ENCODE measurements at regions not wholly inside any gene's neighbourhood (a gene's known extent, or its start where the extent isn't known, plus 50 kb on each side); places are given as distances from the start of the nearest gene placed in this dataset.

GRCh38 chr3:94317017-94317416 lies 254.2 kb downstream of the NSUN3 start:
- TF ChIP-seq EZH2 (IDR thresholded peaks at IDR 0.05; ENCODE audit: low read length) (no peak), CTCF (optimal IDR thresholded peaks at IDR 0.05 in 1 of 3, IDR thresholded peaks at IDR 0.05 in 1 of 3, conservative IDR thresholded peaks at IDR 0.05 in 1 of 3; ENCODE audit: extremely low read depth in 1 of 3, insufficient read depth in 2 of 3, low read length in 3 of 3) (no peak)
- Histone ChIP-seq H3K79me2 (ENCODE audit: control insufficient read depth, insufficient read depth, low read length) (no peaks in the 10 kb centered on the region), H4K20me1 (ENCODE audit: control insufficient read depth, extremely low read depth, insufficient read depth, low read length) (no peaks in the 10 kb centered on the region), H3K27me3 (ENCODE audit: control insufficient read depth, extremely low read depth, insufficient read depth, low read length) (no peaks in the 10 kb centered on the region), H3K9me1 (ENCODE audit: control insufficient read depth, extremely low read depth, insufficient read depth, low read length) (no peaks in the 10 kb centered on the region), H3K9ac (ENCODE audit: control insufficient read depth, extremely low read depth, insufficient read depth, low read length) (no peak overlapping the region), H3K4me1 (ENCODE audit: control insufficient read depth, extremely low read depth, insufficient read depth, low read length) (no peaks in the 10 kb centered on the region), H3K9me3 (ENCODE audit: control insufficient read depth, low read depth, low read length) (no peaks in the 10 kb centered on the region), H2AFZ (ENCODE audit: control insufficient read depth, low read length) (no peak overlapping the region), H3K4me3 (ENCODE audit: control insufficient read depth in 2 of 3, extremely low read depth in 1 of 3, insufficient read depth in 2 of 3, low read depth in 1 of 3, low read length in 3 of 3) (no peak overlapping the region), H3K36me3 (ENCODE audit: control insufficient read depth in 2 of 2, extremely low read depth in 1 of 2, insufficient read depth in 2 of 2, low read length in 2 of 2) (no peaks in the 10 kb centered on the region), H3K4me2 (ENCODE audit: control insufficient read depth, extremely low read depth, insufficient read depth, low read depth, low read length) (no peak overlapping the region), H3K27ac (ENCODE audit: control insufficient read depth, insufficient read depth, low read length) (no peak overlapping the region)
- dilution Hi-C loops (cut with MboI; ENCODE audit: extremely low pct_ligation_motif_present, low sequenced_read_pairs) = no loop called here
- FAIRE-seq (no peak), DNase-seq (ENCODE audit: low read depth, low spot score) (no peak)

- no peak overlapping the region for H3K4me2 ChIP-seq (ENCODE audit: control insufficient read depth, extremely low read depth, insufficient read depth, low read depth, low read length)
- no peaks in the 10 kb centered on the region for H3K36me3 ChIP-seq (ENCODE audit: control insufficient read depth in 2 of 2, extremely low read depth in 1 of 2, insufficient read depth in 2 of 2, low read length in 2 of 2)
- no peak overlapping the region for H3K4me3 ChIP-seq (ENCODE audit: control insufficient read depth in 2 of 3, extremely low read depth in 1 of 3, insufficient read depth in 2 of 3, low read depth in 1 of 3, low read length in 3 of 3)
- no peak for FAIRE-seq
- no peak for DNase-seq (ENCODE audit: low read depth, low spot score)
- H3K4me1 ChIP-seq (ENCODE audit: control insufficient read depth, extremely low read depth, insufficient read depth, low read length) = no peaks in the 10 kb centered on the region
- no peaks in the 10 kb centered on the region for H3K79me2 ChIP-seq (ENCODE audit: control insufficient read depth, insufficient read depth, low read length)
- H4K20me1 ChIP-seq (ENCODE audit: control insufficient read depth, extremely low read depth, insufficient read depth, low read length) = no peaks in the 10 kb centered on the region
- no peaks in the 10 kb centered on the region for H3K9me3 ChIP-seq (ENCODE audit: control insufficient read depth, low read depth, low read length)
- TF ChIP-seq EZH2 (IDR thresholded peaks at IDR 0.05; ENCODE audit: low read length) = no peak
- TF ChIP-seq CTCF (optimal IDR thresholded peaks at IDR 0.05 in 1 of 3, IDR thresholded peaks at IDR 0.05 in 1 of 3, conservative IDR thresholded peaks at IDR 0.05 in 1 of 3; ENCODE audit: extremely low read depth in 1 of 3, insufficient read depth in 2 of 3, low read length in 3 of 3) = no peak
- H3K9me1 ChIP-seq (ENCODE audit: control insufficient read depth, extremely low read depth, insufficient read depth, low read length) = no peaks in the 10 kb centered on the region
- no peak overlapping the region for H3K9ac ChIP-seq (ENCODE audit: control insufficient read depth, extremely low read depth, insufficient read depth, low read length)
- dilution Hi-C loops (cut with MboI; ENCODE audit: extremely low pct_ligation_motif_present, low sequenced_read_pairs) = no loop called here
- H3K27ac ChIP-seq (ENCODE audit: control insufficient read depth, insufficient read depth, low read length) = no peak overlapping the region
- H3K27me3 ChIP-seq (ENCODE audit: control insufficient read depth, extremely low read depth, insufficient read depth, low read length) = no peaks in the 10 kb centered on the region
- no peak overlapping the region for H2AFZ ChIP-seq (ENCODE audit: control insufficient read depth, low read length)
Measured at GRCh38 chr3:94323596-94323995, 260.7 kb downstream of the NSUN3 start.

Measured in keratinocyte (primary cell).